Common myeloid progenitor, CD34-positive (primary cell): ENCODE measurements at regions not wholly inside any gene's neighbourhood (a gene's known extent, or its start where the extent isn't known, plus 50 kb on each side); places are given as distances from the start of the nearest gene placed in this dataset.

Source experiments
- CTCF ChIA-PET: fragments of 350-600 bp; sonication (Branson Sonifier 250); formaldehyde crosslinking; loops from one replicate; lab custom pipeline; 2021; ENCODE audit warnings: antibody characterized with exemption; lab: Charles Lee
- POLR2A ChIA-PET: fragments of 350-600 bp; sonication (Branson Sonifier 250); formaldehyde crosslinking; loops from one replicate; lab custom pipeline; 2021; ENCODE audit warnings: antibody characterized with exemption; lab: Charles Lee
- DNase-seq, 3 donors: peaks; one replicate each; pipeline versions ENCODE4 v3.0.0 to v3.0.0-alpha.2; 2013
- H3K27ac ChIP-seq, 2 experiments: 1 replicate in 1 of 2; 2 replicates in 1 of 2; pipeline ENCODE4 v1.7.0; 2013; ENCODE audit warnings: inconsistent platforms in 2 of 2, low read length in 2 of 2, mild to moderate bottlenecking in 2 of 2, low read depth in 1 of 2, moderate library complexity in 1 of 2; ENCODE audit not compliant: severe bottlenecking in 2 of 2, insufficient read depth in 1 of 2, poor library complexity in 1 of 2
- H3K27me3 ChIP-seq, 5 experiments: replicated peaks in 2 of 5; 1 replicate in 3 of 5; 2 replicates in 2 of 5; pipeline versions ENCODE4 v1.6.1 to v1.7.0; 2013; ENCODE audit warnings: low read length in 4 of 5, mild to moderate bottlenecking in 2 of 5, moderate library complexity in 2 of 5, inconsistent platforms in 1 of 5; ENCODE audit not compliant: insufficient read depth in 5 of 5, control insufficient read depth in 4 of 5
- H3K36me3 ChIP-seq, 4 experiments: 1 replicate in 2 of 4; 2 replicates in 2 of 4; pipeline versions ENCODE4 v1.6.1 to v1.7.0; 2013; ENCODE audit warnings: low read length in 3 of 4, control low read depth in 1 of 4, mild to moderate bottlenecking in 1 of 4; ENCODE audit not compliant: control insufficient read depth in 4 of 4, insufficient read depth in 4 of 4
- H3K4me1 ChIP-seq, 4 experiments: 1 replicate in 3 of 4; 2 replicates in 1 of 4; pipeline versions ENCODE4 v1.6.1 to v1.7.1; 2013; ENCODE audit warnings: low read length in 3 of 4, mild to moderate bottlenecking in 3 of 4, control low read depth in 1 of 4, inconsistent platforms in 1 of 4, moderate library complexity in 1 of 4; ENCODE audit not compliant: control insufficient read depth in 4 of 4, insufficient read depth in 4 of 4; ENCODE audit errors: control extremely low read depth in 1 of 4
- H3K4me3 ChIP-seq, 7 experiments: 1 replicate in 4 of 7; 2 replicates in 3 of 7; pipeline versions ENCODE4 v1.5.1 to v1.7.0; 2013; ENCODE audit warnings: mild to moderate bottlenecking in 7 of 7, low read length in 6 of 7, moderate library complexity in 6 of 7, inconsistent platforms in 2 of 7, low read depth in 2 of 7, control low read depth in 1 of 7; ENCODE audit not compliant: insufficient read depth in 4 of 7, control insufficient read depth in 1 of 7; ENCODE audit errors: extremely low read depth in 1 of 7
- H3K9me3 ChIP-seq, 5 experiments: 1 replicate in 4 of 5; 2 replicates in 1 of 5; pipeline versions ENCODE4 v1.6.1 to v1.7.1; 2013; ENCODE audit warnings: low read length in 4 of 5, mild to moderate bottlenecking in 2 of 5, inconsistent platforms in 1 of 5, low read depth in 1 of 5, moderate library complexity in 1 of 5; ENCODE audit not compliant: control insufficient read depth in 4 of 5, insufficient read depth in 2 of 5; ENCODE audit errors: control extremely low read depth in 1 of 5
- WGBS: methylation state at CpG from one replicate; pipeline ENCODE4 v1.1.5; 2013; ENCODE audit not compliant: insufficient coverage; 5-methylcytosine and 5-hydroxymethylcytosine counted together

DNA sequence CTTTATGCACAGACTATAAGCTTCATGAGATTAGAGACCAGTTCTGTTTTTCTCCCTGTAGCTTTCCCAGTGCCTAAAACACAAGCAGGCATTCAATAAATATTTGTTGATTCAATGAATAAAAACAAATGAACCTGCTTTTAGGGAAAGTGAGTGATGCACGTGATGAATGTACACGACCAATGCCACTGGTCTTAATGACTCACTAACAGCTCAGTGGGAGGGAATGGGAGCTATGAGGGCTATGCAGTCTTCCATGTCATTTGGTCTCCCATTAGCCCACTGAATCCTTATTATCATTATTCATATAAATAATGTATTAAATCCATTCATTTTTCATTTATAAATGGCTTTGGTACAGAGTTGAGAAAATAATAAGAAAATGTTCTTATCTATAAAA lies 247.4 kb downstream of the FBXO8 start:
- Histone ChIP-seq H3K27me3 (peaks cover 0 to 13% (median 2%) of the 10 kb centered on the region in 5 experiments), H3K4me1 (no peaks in the 10 kb centered on the region), H3K27ac (no peak overlapping the region), H3K36me3 (no peaks in the 10 kb centered on the region), H3K4me3 (no peak overlapping the region), H3K9me3 (no peaks in the 10 kb centered on the region)
- ChIA-PET CTCF (interaction anchor here (1.4 kb wide), 1 partner anchor 46 kb away, joined by 4 read pairs; no protein-coding TSS in a partner anchor), POLR2A (no interaction called here)
- WGBS: no CpG with 5 or more reads among the region's 2 CpGs
- no peak for DNase-seq

DNA sequence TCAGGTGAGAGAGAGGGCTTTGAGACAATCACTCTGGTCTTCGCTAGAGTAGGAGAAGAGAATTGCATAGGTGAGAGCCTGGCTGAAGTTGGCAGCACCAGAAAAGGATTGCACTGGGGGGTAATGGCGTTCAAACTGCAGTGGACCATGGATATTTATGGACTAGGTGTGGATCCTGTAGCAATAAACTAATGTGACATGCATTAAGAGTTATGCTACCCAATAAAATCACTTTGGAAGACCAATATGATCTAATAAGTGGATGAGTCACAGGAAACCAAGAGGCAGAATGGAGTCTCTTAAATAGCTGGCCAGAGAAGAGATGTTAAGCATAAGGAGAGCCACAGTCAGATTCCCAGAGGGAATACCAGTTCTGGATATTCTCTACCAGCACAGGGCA lies 259.8 kb downstream of the FBXO8 start:
- ChIA-PET POLR2A (no interaction called here), CTCF (no interaction called here)
- no peak for DNase-seq
- Histone ChIP-seq H3K9me3 (no peaks in the 10 kb centered on the region), H3K36me3 (no peaks in the 10 kb centered on the region), H3K27me3 (peaks cover 0 to 7% (median 3%) of the 10 kb centered on the region in 5 experiments), H3K27ac (no peak overlapping the region), H3K4me3 (no peak overlapping the region), H3K4me1 (no peaks in the 10 kb centered on the region)
- 58% methylated on average over 2 of the region's 2 CpGs for WGBS

DNA sequence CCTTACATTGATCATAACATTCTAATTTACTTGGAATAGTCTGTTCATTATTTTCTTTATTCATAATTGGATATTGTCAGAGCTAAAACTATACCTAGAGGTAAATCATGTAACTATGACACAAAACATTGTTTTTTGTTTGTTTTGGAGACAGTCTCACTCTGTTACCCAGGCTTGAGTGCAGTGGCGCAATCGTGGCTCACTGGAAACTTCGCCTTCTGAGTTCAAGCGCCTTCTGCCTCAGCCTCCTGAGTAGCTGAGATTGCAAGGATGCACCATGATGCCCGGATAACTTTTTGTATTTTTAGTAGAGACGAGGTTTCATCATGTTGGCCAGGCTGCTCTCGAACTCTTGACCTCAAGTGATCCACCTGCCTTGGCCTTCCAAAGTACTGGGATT lies 265.2 kb downstream of the FBXO8 start:
- H3K27ac ChIP-seq: no peak overlapping the region
- CTCF ChIA-PET: no interaction called here
- no peaks in the 10 kb centered on the region for H3K9me3 ChIP-seq
- no peak overlapping the region for H3K4me3 ChIP-seq
- H3K4me1 ChIP-seq: no peaks in the 10 kb centered on the region
- no peaks in the 10 kb centered on the region for H3K36me3 ChIP-seq
- POLR2A ChIA-PET: no interaction called here
- peak in 1 of 3 donors; percentile 8 for DNase-seq
- WGBS: 96% methylated on average over 5 of the region's 7 CpGs
- peaks cover 0 to 14% (median 3%) of the 10 kb centered on the region in 5 experiments for H3K27me3 ChIP-seq

DNA sequence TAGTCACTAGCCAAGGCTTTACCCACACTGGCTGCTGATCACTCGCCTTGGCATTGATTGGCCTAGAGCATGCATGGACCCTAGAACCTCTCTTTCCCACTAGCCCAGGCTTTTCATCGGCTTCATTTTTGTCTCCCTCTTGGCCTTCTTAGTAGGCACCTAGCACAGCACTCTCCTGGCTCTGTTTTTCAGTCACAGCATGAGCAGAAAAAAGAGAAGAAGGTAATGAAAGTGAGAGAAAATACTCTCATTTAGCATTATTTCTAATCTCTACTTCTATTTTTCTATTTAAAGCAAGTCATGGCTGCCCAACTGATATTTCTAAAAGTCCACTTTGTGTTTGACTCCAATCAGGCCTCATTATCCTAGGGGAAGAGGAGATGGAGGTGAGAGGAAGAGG lies 267.2 kb downstream of the FBXO8 start:
- no peaks in the 10 kb centered on the region for H3K9me3 ChIP-seq
- H3K27me3 ChIP-seq: peaks cover 0 to 12% (median 3%) of the 10 kb centered on the region in 5 experiments
- ChIA-PET POLR2A (no interaction called here), CTCF (no interaction called here)
- DNase-seq: no peak
- 54% methylated on average over 1 of the region's 2 CpGs for WGBS
- no peak overlapping the region for H3K27ac ChIP-seq
- H3K4me1 ChIP-seq: no peaks in the 10 kb centered on the region
- H3K36me3 ChIP-seq: no peaks in the 10 kb centered on the region
- no peak overlapping the region for H3K4me3 ChIP-seq

DNA sequence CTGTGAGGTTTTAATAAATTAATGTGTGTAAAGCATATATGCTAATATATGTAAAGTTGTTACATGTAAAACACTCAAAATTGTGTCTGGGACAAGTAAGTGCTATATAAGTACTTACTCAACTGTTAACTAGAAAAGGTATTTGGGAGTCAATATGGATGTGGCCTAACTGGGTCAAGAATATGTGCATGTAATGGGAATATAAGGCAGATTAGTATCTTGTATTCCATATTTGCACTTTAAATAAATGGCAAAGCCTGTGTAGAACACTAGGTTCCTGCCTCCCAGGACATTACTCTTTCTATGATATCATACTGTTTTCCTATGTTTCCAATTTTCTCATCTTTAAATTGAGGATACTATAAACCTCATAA lies 270.6 kb downstream of the FBXO8 start:
- ChIA-PET POLR2A (no interaction called here), CTCF (no interaction called here)
- Histone ChIP-seq H3K27me3 (peaks cover 0 to 17% (median 2%) of the 10 kb centered on the region in 5 experiments), H3K4me3 (no peak overlapping the region), H3K36me3 (no peaks in the 10 kb centered on the region), H3K9me3 (no peaks in the 10 kb centered on the region), H3K4me1 (no peaks in the 10 kb centered on the region), H3K27ac (no peak overlapping the region)
- DNase-seq: no peak

DNA sequence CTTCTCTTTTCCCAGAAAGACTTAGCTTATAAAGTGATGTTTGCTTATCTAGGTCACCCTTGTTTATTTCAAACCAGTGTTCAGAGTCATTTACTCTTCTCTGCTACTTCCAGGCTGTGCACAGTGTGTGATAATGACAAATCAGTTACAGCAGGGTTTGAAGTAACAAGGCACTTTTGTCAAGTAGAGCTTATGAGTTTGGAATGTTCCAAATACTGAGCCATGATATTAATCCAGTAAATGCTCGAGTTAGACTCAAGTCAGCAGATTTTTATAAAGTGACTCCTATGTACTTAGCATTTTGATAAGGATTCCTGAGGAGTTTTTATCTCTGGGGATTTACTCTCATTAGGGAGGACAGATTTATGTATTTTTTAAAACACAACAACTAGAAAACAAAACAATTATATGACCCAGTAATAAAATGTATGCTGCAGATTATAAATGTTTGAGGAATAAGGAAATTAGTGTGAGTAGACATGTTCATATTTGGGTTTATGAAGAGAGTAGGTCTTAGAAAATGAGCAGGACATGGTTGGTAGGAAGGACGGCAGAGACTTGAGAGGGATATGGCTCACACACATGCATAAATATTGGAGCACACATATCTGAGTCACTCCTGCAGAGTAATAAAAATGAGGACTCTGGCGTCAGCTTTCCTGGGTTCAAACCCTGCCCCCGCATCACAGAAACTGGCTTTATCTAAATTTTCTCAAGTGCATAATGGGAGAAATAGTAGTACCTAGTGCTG lies 271.2 kb downstream of the FBXO8 start:
- 100% methylated on average over 1 of the region's 4 CpGs for WGBS
- Histone ChIP-seq H3K27me3 (peaks cover 0 to 17% (median 2%) of the 10 kb centered on the region in 5 experiments), H3K4me1 (no peaks in the 10 kb centered on the region), H3K4me3 (no peak overlapping the region), H3K9me3 (no peaks in the 10 kb centered on the region), H3K27ac (no peak overlapping the region), H3K36me3 (no peaks in the 10 kb centered on the region)
- ChIA-PET CTCF (no interaction called here), POLR2A (no interaction called here)
- DNase-seq: no peak

DNA sequence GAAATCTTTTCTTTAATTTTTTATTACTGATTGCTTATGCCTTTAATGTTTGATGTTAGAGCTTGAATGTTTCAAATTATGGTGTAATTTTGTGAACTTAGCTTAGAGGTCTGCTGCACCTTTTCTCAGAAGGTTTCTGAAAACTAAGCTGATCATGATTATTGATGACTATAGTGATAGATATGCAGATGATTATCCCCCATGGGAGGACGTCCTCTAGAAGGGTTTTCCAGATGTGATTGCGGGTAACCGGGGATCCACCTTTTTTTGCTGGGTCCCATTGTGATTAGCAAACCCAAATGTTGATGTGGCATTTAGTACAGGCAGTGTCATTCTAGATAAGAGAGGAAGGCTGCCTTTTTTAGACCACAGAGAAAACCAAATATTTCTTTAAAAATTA lies 272.9 kb downstream of the FBXO8 start:
- CTCF ChIA-PET: interaction anchor here (0.6 to 1.5 kb wide), 2 partner anchors 11 to 125 kb away, joined by 3 to 4 read pairs; no protein-coding TSS in a partner anchor
- Histone ChIP-seq H3K4me1 (no peaks in the 10 kb centered on the region), H3K27ac (no peak overlapping the region), H3K27me3 (peaks cover 0 to 19% (median 2%) of the 10 kb centered on the region in 5 experiments), H3K4me3 (no peak overlapping the region), H3K9me3 (no peaks in the 10 kb centered on the region), H3K36me3 (no peaks in the 10 kb centered on the region)
- no CpG with 5 or more reads among the region's 3 CpGs for WGBS
- DNase-seq: peak in 1 of 3 donors; percentile 9
- POLR2A ChIA-PET: no interaction called here
